ENCODE measurements at regions not wholly inside any gene's neighbourhood (a gene's known extent, or its start where the extent isn't known, plus 50 kb on each side); places are given as distances from the start of the nearest gene placed in this dataset.

DNA sequence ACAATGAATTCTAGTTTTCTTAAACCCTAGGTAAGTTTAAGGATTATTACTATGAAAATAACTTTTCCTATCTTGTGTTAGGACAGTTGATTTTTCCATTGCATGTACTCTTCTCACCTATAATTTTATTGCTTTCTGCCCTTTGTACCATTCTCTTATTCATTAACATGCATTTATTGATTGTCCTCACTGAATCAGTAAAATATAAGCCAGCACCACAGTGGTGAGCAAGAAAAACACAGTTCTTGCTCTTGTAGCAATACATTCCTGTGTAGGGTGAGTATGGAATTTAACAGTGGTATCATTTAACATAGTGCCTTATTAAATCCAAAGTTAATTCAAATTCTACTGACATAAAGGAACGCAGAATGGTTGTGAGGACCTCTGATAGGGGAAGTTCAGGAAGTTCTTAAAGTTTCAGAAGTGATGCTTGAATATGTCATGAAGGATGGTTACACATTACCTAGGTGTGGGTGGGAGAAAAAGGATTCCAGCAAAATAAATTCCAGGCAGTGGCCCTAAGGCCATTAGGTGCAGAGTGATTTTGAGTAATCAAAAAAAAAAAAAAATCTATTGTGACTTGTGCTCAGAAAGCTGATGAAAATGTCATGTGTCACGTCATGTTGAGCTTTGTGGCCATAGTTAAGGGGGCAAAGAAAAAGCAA lies 104.7 kb upstream of the DSEL start:
- H3K9me3 ChIP-seq (ENCODE audit: control insufficient read depth, insufficient read depth, low read length): no peaks in the 10 kb centered on the region
- H3K9ac ChIP-seq (ENCODE audit: low read depth, low read length): no peak overlapping the region
- no peaks in the 10 kb centered on the region for H3K4me1 ChIP-seq (ENCODE audit: insufficient read depth, low read length)
- no peaks in the 10 kb centered on the region for H3K36me3 ChIP-seq (ENCODE audit: insufficient read depth, low read length)

- no peak overlapping the region for H3K9ac ChIP-seq (ENCODE audit: low read depth, low read length)
- H3K4me1 ChIP-seq (ENCODE audit: insufficient read depth, low read length): no peaks in the 10 kb centered on the region
- H3K9me3 ChIP-seq (ENCODE audit: control insufficient read depth, insufficient read depth, low read length): no peaks in the 10 kb centered on the region
- no peaks in the 10 kb centered on the region for H3K36me3 ChIP-seq (ENCODE audit: insufficient read depth, low read length)
These were observed 101.5 kb upstream of the DSEL start for GRCh38 chr18:67618061-67618460.

DNA sequence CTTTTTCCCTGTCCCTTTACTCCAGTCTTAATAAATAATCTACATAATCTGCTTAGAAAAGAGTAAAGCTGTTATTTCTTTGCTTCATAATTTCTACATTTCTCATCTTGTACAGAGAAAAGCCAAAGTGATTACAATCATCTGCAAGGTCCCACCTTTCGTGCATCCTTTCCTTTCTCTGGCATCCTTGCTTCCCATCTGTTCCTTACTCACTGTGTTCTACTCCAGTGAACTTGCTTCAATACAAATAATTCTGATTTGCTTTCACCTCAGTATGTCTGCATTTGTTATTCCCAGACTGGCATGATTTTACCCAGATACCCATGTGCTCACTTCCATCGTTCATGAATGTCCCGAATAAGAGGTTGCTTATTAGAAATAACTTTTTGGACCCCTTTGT lies 99.4 kb upstream of the DSEL start:
- Histone ChIP-seq H3K4me1 (ENCODE audit: insufficient read depth, low read length) (no peaks in the 10 kb centered on the region), H3K9ac (ENCODE audit: low read depth, low read length) (no peak overlapping the region), H3K36me3 (ENCODE audit: insufficient read depth, low read length) (no peaks in the 10 kb centered on the region), H3K9me3 (ENCODE audit: control insufficient read depth, insufficient read depth, low read length) (no peaks in the 10 kb centered on the region)

DNA sequence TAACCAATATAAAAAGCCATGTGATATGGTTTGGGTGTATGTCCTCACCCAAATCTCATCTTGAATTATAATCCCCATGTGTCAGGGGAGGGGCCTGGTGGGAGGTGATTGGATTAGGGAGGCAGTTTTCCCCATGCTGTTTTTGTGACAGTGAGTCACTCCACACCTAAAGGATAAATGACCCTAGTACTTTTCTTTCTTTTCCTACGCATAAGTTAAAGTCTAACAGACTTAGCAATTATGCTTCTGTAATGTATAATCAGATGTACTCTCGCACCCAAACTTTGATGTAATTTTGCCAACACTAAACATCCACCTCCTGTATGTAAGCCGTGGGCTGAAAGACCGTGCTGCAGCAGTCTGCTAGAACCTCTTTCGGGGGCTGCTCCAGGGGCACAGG lies 97.2 kb upstream of the DSEL start:
- Histone ChIP-seq H3K9me3 (ENCODE audit: control insufficient read depth, insufficient read depth, low read length) (no peaks in the 10 kb centered on the region), H3K36me3 (ENCODE audit: insufficient read depth, low read length) (no peaks in the 10 kb centered on the region), H3K4me1 (ENCODE audit: insufficient read depth, low read length) (peaks cover 9% of the 10 kb centered on the region; the same call in 1 of the 2 replicates), H3K9ac (ENCODE audit: low read depth, low read length) (no peak overlapping the region)

GRCh38 chr18:67612281-67612680 lies 95.8 kb upstream of the DSEL start:
- no peaks in the 10 kb centered on the region for H3K36me3 ChIP-seq (ENCODE audit: insufficient read depth, low read length)
- no peak overlapping the region for H3K9ac ChIP-seq (ENCODE audit: low read depth, low read length)
- H3K9me3 ChIP-seq (ENCODE audit: control insufficient read depth, insufficient read depth, low read length): no peaks in the 10 kb centered on the region
- H3K4me1 ChIP-seq (ENCODE audit: insufficient read depth, low read length): peaks cover 9% of the 10 kb centered on the region; the same call in 1 of the 2 replicates

DNA sequence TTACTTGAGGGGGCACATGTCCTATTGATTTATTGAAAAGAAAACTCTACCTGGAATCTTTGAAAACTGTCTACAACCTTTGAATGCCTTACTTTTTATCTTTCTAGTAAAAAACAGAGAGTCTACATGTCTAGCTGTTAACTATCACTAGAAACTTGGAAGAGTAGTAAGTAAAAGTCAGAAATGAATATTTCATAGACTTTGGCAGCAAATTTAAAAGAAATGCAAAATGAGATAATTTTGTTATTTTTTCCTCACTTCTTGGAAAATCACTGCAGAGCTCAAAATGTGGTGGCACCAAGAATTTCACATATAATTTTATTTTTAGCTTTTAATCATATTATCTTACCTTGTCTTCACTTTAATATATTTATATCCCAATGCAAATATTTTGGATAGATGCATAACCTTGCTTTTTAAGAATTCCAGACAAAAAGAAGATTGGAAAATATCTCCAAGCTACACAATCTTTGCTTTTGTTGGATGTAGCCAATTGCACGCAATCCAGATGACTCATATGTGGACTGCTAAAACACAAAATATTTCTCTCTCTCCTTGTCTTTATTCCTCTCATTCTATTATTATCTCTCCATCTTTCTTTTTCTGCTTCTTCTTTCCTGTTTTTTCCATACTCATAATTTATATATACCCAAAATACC lies 92.2 kb upstream of the DSEL start:
- Histone ChIP-seq H3K9me3 (ENCODE audit: control insufficient read depth, insufficient read depth, low read length) (no peaks in the 10 kb centered on the region; the same call in 1 of the 2 replicates), H3K4me1 (ENCODE audit: insufficient read depth, low read length) (peaks cover 9% of the 10 kb centered on the region; the same call in 1 of the 2 replicates), H3K9ac (ENCODE audit: low read depth, low read length) (no peak overlapping the region), H3K36me3 (ENCODE audit: insufficient read depth, low read length) (no peaks in the 10 kb centered on the region)

GRCh38 chr18:67608191-67608590 lies 91.7 kb upstream of the DSEL start:
- Histone ChIP-seq H3K9ac (ENCODE audit: low read depth, low read length) (no peak overlapping the region), H3K9me3 (ENCODE audit: control insufficient read depth, insufficient read depth, low read length) (no peaks in the 10 kb centered on the region; the same call in 1 of the 2 replicates), H3K36me3 (ENCODE audit: insufficient read depth, low read length) (no peaks in the 10 kb centered on the region), H3K4me1 (ENCODE audit: insufficient read depth, low read length) (peaks cover 9% of the 10 kb centered on the region; the same call in 1 of the 2 replicates)

DNA sequence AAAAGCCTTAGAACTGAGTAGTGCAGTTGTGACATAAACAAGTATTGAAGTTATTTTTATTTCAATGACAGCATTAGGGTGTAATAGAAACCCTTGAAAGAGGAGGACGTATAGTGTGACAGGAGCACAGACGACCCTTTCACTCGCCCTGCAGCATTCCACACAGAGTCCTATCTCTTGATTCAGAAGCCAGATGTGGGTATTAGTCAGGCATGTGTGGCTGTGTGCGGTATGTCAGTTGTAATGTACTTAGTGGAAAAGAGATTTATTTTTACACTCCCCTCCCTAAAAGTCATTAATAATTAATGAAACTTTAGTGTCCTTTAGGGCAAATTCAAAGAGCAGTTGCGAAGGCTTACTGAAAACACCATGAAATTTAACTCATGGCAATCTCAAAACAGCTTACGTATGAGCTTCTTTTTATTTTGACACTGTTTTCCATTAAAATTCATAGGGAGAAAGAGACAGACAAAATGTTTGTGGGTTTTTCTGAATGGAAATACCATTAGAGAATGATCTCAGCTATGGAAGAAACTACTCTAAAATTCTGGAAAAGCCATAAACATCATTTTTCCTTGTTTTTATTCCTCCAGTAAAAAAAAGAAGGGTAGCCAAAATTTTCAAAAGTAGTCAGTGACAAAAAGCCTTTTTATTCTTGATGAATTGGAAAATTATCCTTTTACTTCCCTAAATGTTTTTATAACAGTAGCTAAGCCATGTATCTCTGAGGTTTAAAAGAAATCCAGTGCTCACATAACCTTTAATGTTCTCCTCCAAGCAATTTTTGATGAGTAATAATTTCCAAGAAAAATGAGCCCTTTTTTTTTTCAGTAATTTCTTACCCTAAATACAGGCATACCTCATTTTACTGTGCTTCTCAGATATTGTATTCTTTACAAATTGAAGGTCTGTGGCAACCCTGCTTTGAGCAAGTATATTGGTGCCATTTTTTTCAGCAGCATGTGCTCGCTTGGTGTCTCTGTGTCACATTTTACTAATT lies 84.0 kb upstream of the DSEL start:
- Histone ChIP-seq H3K4me1 (ENCODE audit: insufficient read depth, low read length) (no peaks in the 10 kb centered on the region), H3K9ac (ENCODE audit: low read depth, low read length) (no peak overlapping the region), H3K9me3 (ENCODE audit: control insufficient read depth, insufficient read depth, low read length) (no peaks in the 10 kb centered on the region; the same call in 1 of the 2 replicates), H3K36me3 (ENCODE audit: insufficient read depth, low read length) (no peaks in the 10 kb centered on the region)

DNA sequence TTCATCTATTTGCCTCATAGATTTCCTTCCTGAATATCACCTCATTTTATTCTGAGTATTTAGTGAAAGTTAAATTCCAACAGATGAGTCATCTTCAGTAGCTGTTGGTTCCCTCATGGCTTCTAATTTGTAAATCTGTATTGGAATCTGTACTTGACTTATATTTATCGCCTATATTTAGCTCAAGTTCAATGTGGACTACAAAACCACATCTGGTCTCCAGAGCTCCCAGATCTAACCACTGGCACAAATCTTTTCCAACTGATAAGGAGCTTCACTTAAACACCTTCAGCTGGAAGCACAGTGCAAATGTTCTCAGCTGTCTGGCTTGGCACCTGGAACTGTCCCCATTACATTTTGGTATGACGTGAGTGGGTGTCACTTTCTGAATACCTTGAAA lies 82.8 kb upstream of the DSEL start:
- H3K9me3 ChIP-seq (ENCODE audit: control insufficient read depth, insufficient read depth, low read length): no peaks in the 10 kb centered on the region; the same call in 1 of the 2 replicates
- no peaks in the 10 kb centered on the region for H3K4me1 ChIP-seq (ENCODE audit: insufficient read depth, low read length)
- H3K9ac ChIP-seq (ENCODE audit: low read depth, low read length): no peak overlapping the region
- H3K36me3 ChIP-seq (ENCODE audit: insufficient read depth, low read length): no peaks in the 10 kb centered on the region

GRCh38 chr18:67597759-67598158 lies 81.2 kb upstream of the DSEL start:
- H3K4me1 ChIP-seq (ENCODE audit: insufficient read depth, low read length): no peaks in the 10 kb centered on the region
- H3K9me3 ChIP-seq (ENCODE audit: control insufficient read depth, insufficient read depth, low read length): no peaks in the 10 kb centered on the region
- no peaks in the 10 kb centered on the region for H3K36me3 ChIP-seq (ENCODE audit: insufficient read depth, low read length)
- H3K9ac ChIP-seq (ENCODE audit: low read depth, low read length): no peak overlapping the region

GRCh38 chr18:67596003-67596402 lies 79.5 kb upstream of the DSEL start:
- Histone ChIP-seq H3K4me1 (ENCODE audit: insufficient read depth, low read length) (no peaks in the 10 kb centered on the region), H3K9ac (ENCODE audit: low read depth, low read length) (no peak overlapping the region), H3K9me3 (ENCODE audit: control insufficient read depth, insufficient read depth, low read length) (no peaks in the 10 kb centered on the region), H3K36me3 (ENCODE audit: insufficient read depth, low read length) (no peaks in the 10 kb centered on the region)

GRCh38 chr18:67590571-67591141 lies 74.1 kb upstream of the DSEL start:
- Histone ChIP-seq H3K4me1 (ENCODE audit: insufficient read depth, low read length) (no peaks in the 10 kb centered on the region), H3K9ac (ENCODE audit: low read depth, low read length) (no peak overlapping the region), H3K36me3 (ENCODE audit: insufficient read depth, low read length) (no peaks in the 10 kb centered on the region), H3K9me3 (ENCODE audit: control insufficient read depth, insufficient read depth, low read length) (no peaks in the 10 kb centered on the region)

DNA sequence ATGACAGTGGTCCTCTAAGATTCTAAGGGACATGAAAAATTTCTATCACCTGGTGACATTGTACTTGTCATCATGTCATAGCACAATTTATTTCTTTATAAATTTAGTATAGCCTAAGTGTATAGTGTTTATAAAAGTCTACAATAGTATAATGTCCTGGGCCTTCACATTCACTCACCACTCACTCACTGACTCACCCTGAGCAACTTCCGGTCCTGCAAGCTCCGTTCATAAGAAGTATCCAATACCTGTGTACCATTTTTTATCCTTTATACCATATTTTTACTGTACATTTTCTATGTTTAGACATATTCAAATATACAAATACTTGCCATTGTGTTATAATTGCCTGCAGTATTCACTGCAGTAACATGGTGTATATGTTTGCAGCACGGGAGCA lies 72.8 kb upstream of the DSEL start:
- H3K4me1 ChIP-seq (ENCODE audit: insufficient read depth, low read length): no peaks in the 10 kb centered on the region
- no peaks in the 10 kb centered on the region for H3K9me3 ChIP-seq (ENCODE audit: control insufficient read depth, insufficient read depth, low read length)
- no peak overlapping the region for H3K9ac ChIP-seq (ENCODE audit: low read depth, low read length)
- no peaks in the 10 kb centered on the region for H3K36me3 ChIP-seq (ENCODE audit: insufficient read depth, low read length)

DNA sequence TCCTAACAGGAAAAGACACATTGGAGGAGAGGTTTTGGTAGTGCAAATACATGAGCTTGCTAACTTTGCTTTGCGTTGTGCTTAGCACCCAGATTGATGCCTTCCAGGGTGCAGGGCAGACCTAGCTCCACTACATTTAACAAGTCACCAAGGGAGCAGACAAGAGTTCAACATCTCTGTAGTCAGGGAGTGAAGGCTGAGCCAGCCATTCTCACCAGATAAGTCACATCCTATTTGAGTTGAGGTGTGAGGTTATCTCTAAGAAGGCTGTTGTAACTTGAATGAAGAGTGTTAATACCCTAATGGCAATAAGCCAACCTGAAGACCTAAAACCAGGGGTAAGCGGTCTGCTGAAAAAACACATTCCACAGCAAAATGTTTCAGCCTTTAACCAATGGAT lies 69.6 kb upstream of the DSEL start:
- H3K9ac ChIP-seq (ENCODE audit: low read depth, low read length): no peak overlapping the region
- peaks cover 21% of the 10 kb centered on the region for H3K4me1 ChIP-seq (ENCODE audit: insufficient read depth, low read length)
- no peaks in the 10 kb centered on the region for H3K9me3 ChIP-seq (ENCODE audit: control insufficient read depth, insufficient read depth, low read length)
- H3K36me3 ChIP-seq (ENCODE audit: insufficient read depth, low read length): no peaks in the 10 kb centered on the region
